ENCODE measurements at regions not wholly inside any gene's neighbourhood (a gene's known extent, or its start where the extent isn't known, plus 50 kb on each side); places are given as distances from the start of the nearest gene placed in this dataset.

- TF ChIP-seq, protein P1, sequence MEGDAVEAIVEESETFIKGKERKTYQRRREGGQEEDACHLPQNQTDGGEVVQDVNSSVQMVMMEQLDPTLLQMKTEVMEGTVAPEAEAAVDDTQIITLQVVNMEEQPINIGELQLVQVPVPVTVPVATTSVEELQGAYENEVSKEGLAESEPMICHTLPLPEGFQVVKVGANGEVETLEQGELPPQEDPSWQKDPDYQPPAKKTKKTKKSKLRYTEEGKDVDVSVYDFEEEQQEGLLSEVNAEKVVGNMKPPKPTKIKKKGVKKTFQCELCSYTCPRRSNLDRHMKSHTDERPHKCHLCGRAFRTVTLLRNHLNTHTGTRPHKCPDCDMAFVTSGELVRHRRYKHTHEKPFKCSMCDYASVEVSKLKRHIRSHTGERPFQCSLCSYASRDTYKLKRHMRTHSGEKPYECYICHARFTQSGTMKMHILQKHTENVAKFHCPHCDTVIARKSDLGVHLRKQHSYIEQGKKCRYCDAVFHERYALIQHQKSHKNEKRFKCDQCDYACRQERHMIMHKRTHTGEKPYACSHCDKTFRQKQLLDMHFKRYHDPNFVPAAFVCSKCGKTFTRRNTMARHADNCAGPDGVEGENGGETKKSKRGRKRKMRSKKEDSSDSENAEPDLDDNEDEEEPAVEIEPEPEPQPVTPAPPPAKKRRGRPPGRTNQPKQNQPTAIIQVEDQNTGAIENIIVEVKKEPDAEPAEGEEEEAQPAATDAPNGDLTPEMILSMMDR (IDR thresholded peaks at IDR 0.05): no peak
- no peak for TF ChIP-seq POLR2A (IDR thresholded peaks at IDR 0.05)
Measured at GRCh38 chr21:22292144-22292543, 1293.9 kb downstream of the NCAM2 start.

All from uterus (tissue), 2 donors.